ENCODE measurements at regions not wholly inside any gene's neighbourhood (a gene's known extent, or its start where the extent isn't known, plus 50 kb on each side); places are given as distances from the start of the nearest gene placed in this dataset.

- TF ChIP-seq CTCF (IDR thresholded peaks at IDR 0.05) (no peak), POLR2A (IDR thresholded peaks at IDR 0.05; ENCODE audit: low read depth) (no peak), POLR2AphosphoS5 (IDR thresholded peaks at IDR 0.05) (no peak), EP300 (IDR thresholded peaks at IDR 0.05) (no peak)
These were observed 73.8 kb downstream of the C9orf50 start for GRCh38 chr9:129547063-129547462.

Measured in esophagus muscularis mucosa (tissue), 4 donors.